Breast epithelium (tissue), 3 donors: ENCODE measurements at regions not wholly inside any gene's neighbourhood (a gene's known extent, or its start where the extent isn't known, plus 50 kb on each side); places are given as distances from the start of the nearest gene placed in this dataset.

Source experiments
- CTCF ChIP-seq, 3 donors: fragments of 450-650 bp; IDR thresholded peaks; one replicate each; pipeline ENCODE4 v1.5.1; 2016 to 2017; ENCODE audit warnings: antibody characterized with exemption in 3 of 3, mild to moderate bottlenecking in 3 of 3, moderate library complexity in 3 of 3
- POLR2AphosphoS5 ChIP-seq, 3 donors: sonication (generic); formaldehyde crosslinking; IDR thresholded peaks; one replicate each; pipeline ENCODE4 v1.6.1; 2017; ENCODE audit warnings: antibody characterized with exemption in 3 of 3

DNA sequence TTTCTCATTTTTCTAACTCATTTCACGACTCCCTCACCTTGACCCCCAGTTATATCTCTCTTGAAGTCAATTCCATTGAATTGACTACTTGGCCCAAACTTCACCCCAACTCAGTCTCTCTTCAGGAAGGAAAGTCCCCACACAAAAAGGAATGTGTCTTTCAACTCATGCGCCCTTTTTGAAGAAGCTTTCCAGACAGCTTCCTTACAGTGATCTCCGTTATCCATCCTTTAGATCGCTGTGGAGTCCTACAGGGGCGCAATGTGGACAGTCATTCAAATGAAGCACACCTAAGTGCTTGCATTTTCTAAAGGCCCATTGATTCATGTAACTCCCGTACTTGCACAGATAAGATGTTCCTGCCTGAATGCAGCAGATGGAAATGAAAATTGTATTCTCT, 101.1 kb upstream of the VPREB1 start:
- TF ChIP-seq POLR2AphosphoS5 (IDR thresholded peaks at IDR 0.05) (no peak), CTCF (IDR thresholded peaks at IDR 0.05) (no peak)
